ENCODE measurements at regions not wholly inside any gene's neighbourhood (a gene's known extent, or its start where the extent isn't known, plus 50 kb on each side); places are given as distances from the start of the nearest gene placed in this dataset.

GRCh38 chr10:117652228-117653169 is 110.0 kb downstream of the EMX2 start:
- H3K4me3 ChIP-seq: no peak overlapping the region
- no peak for DNase-seq (ENCODE audit: low spot score)
- peaks cover 7% of the 10 kb centered on the region; the same call in 1 of the 2 replicates for H3K9me2 ChIP-seq (ENCODE audit: insufficient read depth)
- Mint-ChIP-seq H3K4me1 (no peaks in the 10 kb centered on the region), H3K27ac (no peak overlapping the region), H3K9me3 (peaks cover 19% of the 10 kb centered on the region), H3K36me3 (ENCODE audit: low read depth) (peaks cover 6% of the 10 kb centered on the region; the same call in 2 of the 3 replicates), H3K27me3 (ENCODE audit: insufficient read depth, low read depth, poor library complexity) (peaks cover 4% of the 10 kb centered on the region), H3K4me3 (no peak overlapping the region)
- no peaks in the 10 kb centered on the region for H3K4me1 ChIP-seq (ENCODE audit: insufficient read depth)
- no peak overlapping the region for H2AFZ ChIP-seq
- no peaks in the 10 kb centered on the region for H3K27me3 ChIP-seq (ENCODE audit: insufficient read depth)
- no peak for ATAC-seq
- H3K4me2 ChIP-seq: no peak overlapping the region
- H3K79me2 ChIP-seq (replicated peaks; ENCODE audit: insufficient read depth): no peaks in the 10 kb centered on the region
- H3F3A ChIP-seq (replicated peaks; ENCODE audit: low read depth): no peaks in the 10 kb centered on the region
- H4K20me1 ChIP-seq (replicated peaks; ENCODE audit: insufficient read depth): no peaks in the 10 kb centered on the region
- no peaks in the 10 kb centered on the region for H3K36me3 ChIP-seq (ENCODE audit: insufficient read depth)
- no peak for TF ChIP-seq JUNB (IDR thresholded peaks at IDR 0.05; ENCODE audit: unreplicated experiment)
- TF ChIP-seq EZH2phosphoT487 (IDR thresholded peaks at IDR 0.05; ENCODE audit: unreplicated experiment): no peak
- no peak overlapping the region for H3K27ac ChIP-seq (ENCODE audit: low read depth)

GRCh38 chr10:117653170-117653515 is 110.6 kb downstream of the EMX2 start:
- Histone ChIP-seq H3K4me3 (no peak overlapping the region), H3K27ac (ENCODE audit: low read depth) (no peak overlapping the region), H4K20me1 (replicated peaks; ENCODE audit: insufficient read depth) (no peaks in the 10 kb centered on the region), H3K4me2 (no peak overlapping the region), H3K4me1 (ENCODE audit: insufficient read depth) (no peaks in the 10 kb centered on the region), H3K27me3 (ENCODE audit: insufficient read depth) (no peaks in the 10 kb centered on the region), H3F3A (replicated peaks; ENCODE audit: low read depth) (no peaks in the 10 kb centered on the region), H3K36me3 (ENCODE audit: insufficient read depth) (no peaks in the 10 kb centered on the region), H3K9me2 (ENCODE audit: insufficient read depth) (peaks cover 7% of the 10 kb centered on the region; the same call in 1 of the 2 replicates), H2AFZ (no peak overlapping the region), H3K79me2 (replicated peaks; ENCODE audit: insufficient read depth) (no peaks in the 10 kb centered on the region)
- ATAC-seq (no peak), DNase-seq (ENCODE audit: low spot score) (no peak)
- Mint-ChIP-seq H3K27me3 (ENCODE audit: insufficient read depth, low read depth, poor library complexity) (peaks cover 4% of the 10 kb centered on the region), H3K36me3 (ENCODE audit: low read depth) (peaks cover 6% of the 10 kb centered on the region; the same call in 2 of the 3 replicates), H3K4me3 (no peak overlapping the region), H3K4me1 (no peaks in the 10 kb centered on the region), H3K9me3 (peaks cover 19% of the 10 kb centered on the region), H3K27ac (no peak overlapping the region)
- TF ChIP-seq ZNF114 (CRISPR knock-in tag; IDR thresholded peaks at IDR 0.05): no peak
- TF ChIP-seq ETS1 (IDR thresholded peaks at IDR 0.05): no peak
- no peak for TF ChIP-seq REST (IDR thresholded peaks at IDR 0.05; ENCODE audit: unreplicated experiment)
- no peak for TF ChIP-seq STAT1 (IDR thresholded peaks at IDR 0.05; ENCODE audit: unreplicated experiment)
- TF ChIP-seq POLR2AphosphoS5 (IDR thresholded peaks at IDR 0.05; ENCODE audit: low read depth): no peak
- no peak for TF ChIP-seq NANOG (IDR thresholded peaks at IDR 0.05; ENCODE audit: borderline replicate concordance)
- no peak for TF ChIP-seq ZNF331 (CRISPR knock-in tag; IDR thresholded peaks at IDR 0.05; ENCODE audit: low read depth)
- TF ChIP-seq JUNB (IDR thresholded peaks at IDR 0.05; ENCODE audit: unreplicated experiment): no peak
- no peak for TF ChIP-seq CTCF (conservative IDR thresholded peaks at IDR 0.05; ENCODE audit: low read depth in 2 of 2)
- TF ChIP-seq CREB1 (CRISPR knock-in tag; IDR thresholded peaks at IDR 0.05; ENCODE audit: low read depth): no peak
- TF ChIP-seq EZH2 (IDR thresholded peaks at IDR 0.05; ENCODE audit: low read depth, unreplicated experiment): no peak

Measured in GM23338 (cell line).